ENCODE measurements at regions not wholly inside any gene's neighbourhood (a gene's known extent, or its start where the extent isn't known, plus 50 kb on each side); places are given as distances from the start of the nearest gene placed in this dataset.

GRCh38 chr9:115277301-115277700 lies 159.3 kb upstream of the TNC start:
- TF ChIP-seq POLR2A (IDR thresholded peaks at IDR 0.05), result no peak
- no peak for TF ChIP-seq CTCF (IDR thresholded peaks at IDR 0.05)

Measured in tibial nerve (tissue), 3 donors.